Stimulated activated CD4-positive, alpha-beta T cell treated with anti-CD3 and anti-CD28 coated beads, Interleukin-2, amount 100 ng/mL, for 4 hours (primary cell): ENCODE measurements at regions not wholly inside any gene's neighbourhood (a gene's known extent, or its start where the extent isn't known, plus 50 kb on each side); places are given as distances from the start of the nearest gene placed in this dataset.
"Not testable (repeated sequence)": the region's sequence is repeated elsewhere in the genome, so short reads cannot be mapped to it uniquely, and the experiment has no call there.

Experiments used
- DNase-seq: peaks from one replicate; pipeline ENCODE4 v3.0.0-alpha.2; 2020; ENCODE audit warnings: low read depth

GRCh38 chr5:99308131-99308530 lies 379.3 kb upstream of the CHD1 start:
- DNase-seq: no peak

- no peak for DNase-seq
Observed at GRCh38 chr5:99305045-99305580, 376.3 kb upstream of the CHD1 start.

GRCh38 chr5:99285606-99286005 lies 356.8 kb upstream of the CHD1 start:
- DNase-seq: no peak

- DNase-seq: no peak
Observed at GRCh38 chr5:99275128-99275527, 346.3 kb upstream of the CHD1 start.

- DNase-seq: no peak
Observed at GRCh38 chr5:99272576-99272975, 343.8 kb upstream of the CHD1 start.

- no peak for DNase-seq
Observed at GRCh38 chr5:99258819-99259218, 330.0 kb upstream of the CHD1 start.

GRCh38 chr5:99248066-99248465 lies 319.3 kb upstream of the CHD1 start:
- no peak for DNase-seq

GRCh38 chr5:99247346-99247745 lies 318.5 kb upstream of the CHD1 start:
- no peak for DNase-seq

GRCh38 chr5:99243111-99243510 lies 314.3 kb upstream of the CHD1 start:
- DNase-seq: no peak

- no peak for DNase-seq
Observed at GRCh38 chr5:99239826-99240360, 311.1 kb upstream of the CHD1 start.

GRCh38 chr5:99191206-99191745 lies 262.5 kb upstream of the CHD1 start:
- DNase-seq: no peak

GRCh38 chr5:99187611-99188010 lies 258.8 kb upstream of the CHD1 start:
- no peak for DNase-seq

GRCh38 chr5:99179206-99179605 lies 250.4 kb upstream of the CHD1 start:
- no peak for DNase-seq

- no peak for DNase-seq
Observed at GRCh38 chr5:99177796-99178195, 249.0 kb upstream of the CHD1 start.

- DNase-seq: no peak
Observed at GRCh38 chr5:99176186-99176585, 247.4 kb upstream of the CHD1 start.

GRCh38 chr5:99169309-99169708 lies 240.5 kb upstream of the CHD1 start:
- DNase-seq: no peak

- not testable (repeated sequence) for DNase-seq
Observed at GRCh38 chr5:99161538-99161937, 232.7 kb upstream of the CHD1 start.

GRCh38 chr5:99156688-99157087 lies 227.9 kb upstream of the CHD1 start:
- no peak for DNase-seq

- not testable (repeated sequence) for DNase-seq
Observed at GRCh38 chr5:99143283-99143795, 214.5 kb upstream of the CHD1 start.

GRCh38 chr5:99141534-99142128 lies 212.8 kb upstream of the CHD1 start:
- DNase-seq: no peak

GRCh38 chr5:99138911-99139310 lies 210.1 kb upstream of the CHD1 start:
- DNase-seq: no peak

- no peak for DNase-seq
Observed at GRCh38 chr5:99133921-99134320, 205.1 kb upstream of the CHD1 start.

- DNase-seq: no peak
Observed at GRCh38 chr5:99129768-99130501, 201.1 kb upstream of the CHD1 start.
